GM12801 (cell line): ENCODE measurements at regions not wholly inside any gene's neighbourhood (a gene's known extent, or its start where the extent isn't known, plus 50 kb on each side); places are given as distances from the start of the nearest gene placed in this dataset.

ENCODE experiments used
- CTCF ChIP-seq: IDR thresholded peaks from one replicate; pipeline ENCODE4 v1.5.1; 2011; ENCODE audit warnings: control low read depth; ENCODE audit not compliant: insufficient read length; ENCODE audit errors: extremely low read depth

- no peak for TF ChIP-seq CTCF
Observed at GRCh38 chr15:60074181-60074885, 70.2 kb downstream of the FOXB1 start.

- TF ChIP-seq CTCF: no peak
Observed at GRCh38 chr15:60076045-60076444, 71.9 kb downstream of the FOXB1 start.

- no peak for TF ChIP-seq CTCF
Observed at GRCh38 chr15:60076582-60077276, 72.6 kb downstream of the FOXB1 start.

- TF ChIP-seq CTCF: no peak
Observed at GRCh38 chr15:60077581-60078359, 73.7 kb downstream of the FOXB1 start.

GRCh38 chr15:60079210-60079609, 75.1 kb downstream of the FOXB1 start:
- no peak for TF ChIP-seq CTCF

GRCh38 chr15:60081976-60082375, 77.9 kb downstream of the FOXB1 start:
- TF ChIP-seq CTCF: no peak

GRCh38 chr15:60083318-60083717, 79.2 kb downstream of the FOXB1 start:
- no peak for TF ChIP-seq CTCF
